Stomach (tissue), 8 donors: ENCODE measurements at regions not wholly inside any gene's neighbourhood (a gene's known extent, or its start where the extent isn't known, plus 50 kb on each side); places are given as distances from the start of the nearest gene placed in this dataset.

Experiments
- DNase-seq, 2 donors: peaks; one replicate each; pipeline versions ENCODE4 v3.0.0 to v3.0.0-alpha.2; 2013 to 2019
- H3K27ac ChIP-seq, 5 donors: fragments of 200-600 bp in 4 of 5; sonication (generic) in 4 of 5; one replicate each; pipeline ENCODE4 v1.5.1; 2013 to 2019; ENCODE audit warnings: mild to moderate bottlenecking in 1 of 5, moderate library complexity in 1 of 5
- H3K27me3 ChIP-seq, 3 donors: fragments of 200-600 bp; sonication (generic); one replicate each; pipeline ENCODE4 v1.5.1; 2017 to 2019; ENCODE audit warnings: mixed run types in 1 of 3
- H3K36me3 ChIP-seq, 4 donors: fragments of 200-600 bp; sonication (generic); 1 replicate in 3 of 4; 2 replicates in 1 of 4; pipeline ENCODE4 v1.5.1; 2016 to 2019
- H3K4me1 ChIP-seq, 4 donors: fragments of 200-600 bp; sonication (generic); one replicate each; pipeline ENCODE4 v1.5.1; 2016 to 2019
- H3K4me3 ChIP-seq, 4 donors: fragments of 200-600 bp; sonication (generic) in 3 of 4; one replicate each; pipeline ENCODE4 v1.5.1; 2016 to 2019; ENCODE audit warnings: mild to moderate bottlenecking in 1 of 4
- H3K9me3 ChIP-seq, 4 donors: fragments of 200-600 bp; sonication (generic); one replicate each; pipeline ENCODE4 v1.5.1; 2016 to 2019
- CTCF ChIP-seq, 7 experiments: fragments of 450-650 bp in 4 of 7; fragments of 200-600 bp in 3 of 7; sonication (generic) in 3 of 7; IDR thresholded peaks; one replicate each; pipeline ENCODE4 v1.5.1; 2016 to 2019; ENCODE audit warnings: antibody characterized with exemption in 7 of 7, control low read depth in 2 of 7, mild to moderate bottlenecking in 1 of 7
- EP300 ChIP-seq: sonication (generic); formaldehyde crosslinking; IDR thresholded peaks from one replicate; pipeline ENCODE4 v1.6.1; 2017; ENCODE audit warnings: antibody characterized with exemption
- POLR2A ChIP-seq, 4 donors: fragments of 450-650 bp; IDR thresholded peaks; one replicate each; pipeline ENCODE4 v1.6.1; 2016; ENCODE audit warnings: antibody characterized with exemption in 4 of 4, control low read depth in 2 of 4, mild to moderate bottlenecking in 1 of 4, moderate library complexity in 1 of 4
- POLR2AphosphoS5 ChIP-seq, 3 donors: sonication (generic); formaldehyde crosslinking; IDR thresholded peaks; one replicate each; pipeline ENCODE4 v1.6.1; 2016; ENCODE audit warnings: antibody characterized with exemption in 3 of 3
- WGBS, 5 donors: extraction: QIAGEN DNeasy Blood & Tissue Kit in 3 of 5; methylation state at CpG; one replicate each; pipeline versions ENCODE4 v1.1.5 to v1.1.7; 2013 to 2018; 5-methylcytosine and 5-hydroxymethylcytosine counted together
- intact Hi-C: fragments of 100-400 bp; cut with DNase I; formaldehyde crosslinking; loops from one replicate; pipeline ENCODE4 v1.15.1; 2023; ENCODE audit warnings: low total_unique reads
- donor health status: healthy with polysubstance abuse.
- donor health status: Bipolar disorder and iron deficiency.
- donor health status: healthy.

- Histone ChIP-seq H3K27me3 (no peaks in the 10 kb centered on the region), H3K4me1 (no peaks in the 10 kb centered on the region), H3K4me3 (no peak overlapping the region), H3K36me3 (no peaks in the 10 kb centered on the region), H3K27ac (no peak overlapping the region), H3K9me3 (peaks cover 0 to 7% (median 3%) of the 10 kb centered on the region in 4 donors)
- 82 to 92% (median 90%) methylated on average over 8 of the region's 8 CpGs for WGBS, 5 donors
- intact Hi-C loops = no loop called here
- no peak for DNase-seq
- TF ChIP-seq EP300 (no peak), CTCF (IDR thresholded peaks at IDR 0.05) (no peak), POLR2AphosphoS5 (IDR thresholded peaks at IDR 0.05) (no peak), POLR2A (IDR thresholded peaks at IDR 0.05) (no peak)
Observed at GRCh38 chr4:106522839-106523238, 154.3 kb upstream of the GIMD1 start.

- intact Hi-C loops = no loop called here
- H3K4me3 ChIP-seq = no peak overlapping the region
- WGBS, 5 donors = 61 to 78% (median 70%) methylated on average over 2 of the region's 2 CpGs
- H3K4me1 ChIP-seq = no peaks in the 10 kb centered on the region
- no peak overlapping the region for H3K27ac ChIP-seq
- no peak for DNase-seq
- no peaks in the 10 kb centered on the region for H3K27me3 ChIP-seq
- H3K9me3 ChIP-seq = no peaks in the 10 kb centered on the region
- H3K36me3 ChIP-seq = no peaks in the 10 kb centered on the region
- TF ChIP-seq EP300 (no peak), POLR2A (IDR thresholded peaks at IDR 0.05) (no peak), POLR2AphosphoS5 (IDR thresholded peaks at IDR 0.05) (no peak), CTCF (IDR thresholded peaks at IDR 0.05) (no peak)
Observed at GRCh38 chr4:106512706-106513105, 144.1 kb upstream of the GIMD1 start.

- Histone ChIP-seq H3K27ac (no peak overlapping the region), H3K27me3 (no peaks in the 10 kb centered on the region), H3K4me3 (no peak overlapping the region), H3K4me1 (no peaks in the 10 kb centered on the region), H3K9me3 (no peaks in the 10 kb centered on the region), H3K36me3 (no peaks in the 10 kb centered on the region)
- intact Hi-C loops = no loop called here
- WGBS, 5 donors = 81 to 92% (median 89%) methylated on average over 3 of the region's 3 CpGs
- no peak for DNase-seq
- TF ChIP-seq POLR2AphosphoS5 (IDR thresholded peaks at IDR 0.05) = no peak
- TF ChIP-seq CTCF (IDR thresholded peaks at IDR 0.05) = no peak
- no peak for TF ChIP-seq EP300
- TF ChIP-seq POLR2A (IDR thresholded peaks at IDR 0.05) = no peak
Observed at GRCh38 chr4:106507440-106507839, 138.9 kb upstream of the GIMD1 start.

GRCh38 chr4:106503116-106504050 is 134.8 kb upstream of the GIMD1 start:
- peak in 1 of 2 donors; percentile 3 for DNase-seq
- H3K4me1 ChIP-seq = no peaks in the 10 kb centered on the region
- intact Hi-C loops = no loop called here
- H3K36me3 ChIP-seq = no peaks in the 10 kb centered on the region
- TF ChIP-seq POLR2AphosphoS5 (IDR thresholded peaks at IDR 0.05) (no peak), POLR2A (IDR thresholded peaks at IDR 0.05) (no peak), EP300 (no peak), CTCF (IDR thresholded peaks at IDR 0.05) (no peak)
- no peaks in the 10 kb centered on the region for H3K9me3 ChIP-seq
- H3K27ac ChIP-seq = no peak overlapping the region
- no peaks in the 10 kb centered on the region for H3K27me3 ChIP-seq
- H3K4me3 ChIP-seq = no peak overlapping the region
- WGBS, 5 donors = 60 to 68% (median 67%) methylated on average over 3 of the region's 3 CpGs
